Fibroblast of villous mesenchyme (primary cell): ENCODE measurements at regions not wholly inside any gene's neighbourhood (a gene's known extent, or its start where the extent isn't known, plus 50 kb on each side); places are given as distances from the start of the nearest gene placed in this dataset.

ENCODE experiments used
- DNase-seq: peaks from one replicate; pipeline ENCODE4 v3.0.0-alpha.2; 2010; ENCODE audit warnings: low read depth
- H3K4me3 ChIP-seq: 2 replicates; pipeline ENCODE4 v1.5.1; 2011; ENCODE audit warnings: low read depth, mild to moderate bottlenecking, low read length
- TF ChIP-seq, protein P1 (sequence below): IDR thresholded peaks from 2 replicates; pipeline ENCODE4 v1.5.1; 2012; ENCODE audit warnings: low read depth, mild to moderate bottlenecking, low read length; ENCODE audit not compliant: insufficient read depth

DNA sequence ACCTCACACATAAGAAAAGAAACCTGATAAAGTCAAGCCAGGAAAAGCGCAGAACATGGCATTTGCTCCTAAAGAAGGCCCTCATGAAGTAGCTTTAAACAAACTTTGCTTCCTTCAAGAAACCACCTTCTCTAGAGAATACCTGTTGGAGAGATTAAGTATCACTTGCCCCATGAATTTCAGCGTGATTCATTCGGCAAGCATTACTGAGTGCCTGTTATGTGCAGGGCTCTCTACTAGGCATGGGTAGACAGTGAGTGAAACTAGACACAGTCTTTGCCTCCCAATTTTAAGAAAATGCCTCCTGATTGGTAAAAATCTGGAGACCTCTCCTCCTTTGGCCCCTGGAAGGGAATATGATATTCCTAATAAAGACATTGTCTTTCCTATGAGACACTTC is 475.8 kb upstream of the NBEA start:
- DNase-seq, result no peak
- TF ChIP-seq, protein P1, sequence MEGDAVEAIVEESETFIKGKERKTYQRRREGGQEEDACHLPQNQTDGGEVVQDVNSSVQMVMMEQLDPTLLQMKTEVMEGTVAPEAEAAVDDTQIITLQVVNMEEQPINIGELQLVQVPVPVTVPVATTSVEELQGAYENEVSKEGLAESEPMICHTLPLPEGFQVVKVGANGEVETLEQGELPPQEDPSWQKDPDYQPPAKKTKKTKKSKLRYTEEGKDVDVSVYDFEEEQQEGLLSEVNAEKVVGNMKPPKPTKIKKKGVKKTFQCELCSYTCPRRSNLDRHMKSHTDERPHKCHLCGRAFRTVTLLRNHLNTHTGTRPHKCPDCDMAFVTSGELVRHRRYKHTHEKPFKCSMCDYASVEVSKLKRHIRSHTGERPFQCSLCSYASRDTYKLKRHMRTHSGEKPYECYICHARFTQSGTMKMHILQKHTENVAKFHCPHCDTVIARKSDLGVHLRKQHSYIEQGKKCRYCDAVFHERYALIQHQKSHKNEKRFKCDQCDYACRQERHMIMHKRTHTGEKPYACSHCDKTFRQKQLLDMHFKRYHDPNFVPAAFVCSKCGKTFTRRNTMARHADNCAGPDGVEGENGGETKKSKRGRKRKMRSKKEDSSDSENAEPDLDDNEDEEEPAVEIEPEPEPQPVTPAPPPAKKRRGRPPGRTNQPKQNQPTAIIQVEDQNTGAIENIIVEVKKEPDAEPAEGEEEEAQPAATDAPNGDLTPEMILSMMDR, result no peak
- H3K4me3 ChIP-seq, result no peak overlapping the region

DNA sequence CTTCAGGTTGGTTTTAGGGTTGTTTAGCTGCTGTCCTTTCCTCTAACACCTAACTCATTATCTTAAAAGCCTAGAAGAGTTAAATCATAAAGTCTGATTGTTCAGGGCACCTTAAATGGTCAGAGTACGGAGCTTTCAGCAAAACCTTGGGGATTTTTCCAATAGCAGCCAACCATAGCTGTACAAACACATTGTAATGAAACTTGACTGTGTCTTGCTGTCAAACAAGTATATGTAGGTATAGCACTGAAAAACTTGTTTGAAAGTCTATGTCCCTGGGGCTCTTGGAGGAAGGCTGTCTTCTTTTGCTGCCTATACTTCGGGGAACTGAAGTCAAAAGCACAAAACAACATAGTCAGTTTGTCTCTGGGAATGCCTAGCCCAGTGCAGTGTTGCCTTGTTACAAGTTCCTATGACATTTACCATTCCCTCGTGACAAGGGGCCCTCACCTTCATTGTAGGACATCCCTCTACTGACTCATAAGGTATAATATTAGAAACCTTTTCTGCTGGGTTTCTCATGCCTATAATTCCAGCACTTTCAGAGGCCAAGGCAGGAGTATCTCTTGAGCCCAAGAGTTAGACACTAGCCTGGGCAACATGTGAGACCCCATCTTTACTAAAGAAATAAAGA is 474.5 kb upstream of the NBEA start:
- DNase-seq, result no peak
- no peak overlapping the region for H3K4me3 ChIP-seq
- TF ChIP-seq, protein P1, result no peak

DNA sequence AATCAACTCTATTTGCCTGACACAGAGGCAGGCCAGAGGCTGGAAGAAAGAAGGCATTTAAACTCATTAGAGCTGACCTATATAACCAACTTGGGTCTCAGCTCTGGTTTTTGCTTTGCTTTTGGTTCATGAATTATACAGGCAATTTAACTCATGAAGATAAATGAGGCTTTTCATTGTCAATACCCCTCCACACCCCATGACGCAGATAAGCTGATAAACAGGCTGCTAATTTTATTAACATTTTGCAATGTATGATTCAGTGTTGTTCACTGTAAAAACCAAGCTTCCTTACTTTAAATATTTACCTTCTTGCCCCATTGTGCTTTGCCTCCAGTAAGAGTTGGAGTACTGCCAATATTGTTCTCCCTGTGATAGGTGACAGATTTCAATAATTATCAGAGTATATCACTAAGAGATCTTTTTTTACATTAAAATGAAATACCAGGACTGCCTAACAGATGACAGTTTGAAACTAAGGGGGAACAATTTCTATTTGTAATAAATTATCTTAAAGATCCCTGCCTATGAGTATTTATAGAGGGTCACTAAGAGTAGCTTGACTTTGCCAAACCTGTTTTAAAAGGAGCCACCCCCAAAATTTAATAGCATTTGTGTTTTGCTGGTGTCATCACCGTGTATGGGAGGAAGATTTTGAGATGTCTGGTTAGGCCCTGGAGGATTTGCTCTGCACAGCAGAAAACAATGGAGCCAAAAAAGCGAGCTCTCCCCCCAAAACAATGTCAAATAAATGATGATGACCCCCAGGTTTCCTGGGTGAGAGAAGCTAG is 472.7 kb upstream of the NBEA start:
- TF ChIP-seq, protein P1, result no peak
- DNase-seq, result peak; percentile 68
- H3K4me3 ChIP-seq, result no peak overlapping the region

DNA sequence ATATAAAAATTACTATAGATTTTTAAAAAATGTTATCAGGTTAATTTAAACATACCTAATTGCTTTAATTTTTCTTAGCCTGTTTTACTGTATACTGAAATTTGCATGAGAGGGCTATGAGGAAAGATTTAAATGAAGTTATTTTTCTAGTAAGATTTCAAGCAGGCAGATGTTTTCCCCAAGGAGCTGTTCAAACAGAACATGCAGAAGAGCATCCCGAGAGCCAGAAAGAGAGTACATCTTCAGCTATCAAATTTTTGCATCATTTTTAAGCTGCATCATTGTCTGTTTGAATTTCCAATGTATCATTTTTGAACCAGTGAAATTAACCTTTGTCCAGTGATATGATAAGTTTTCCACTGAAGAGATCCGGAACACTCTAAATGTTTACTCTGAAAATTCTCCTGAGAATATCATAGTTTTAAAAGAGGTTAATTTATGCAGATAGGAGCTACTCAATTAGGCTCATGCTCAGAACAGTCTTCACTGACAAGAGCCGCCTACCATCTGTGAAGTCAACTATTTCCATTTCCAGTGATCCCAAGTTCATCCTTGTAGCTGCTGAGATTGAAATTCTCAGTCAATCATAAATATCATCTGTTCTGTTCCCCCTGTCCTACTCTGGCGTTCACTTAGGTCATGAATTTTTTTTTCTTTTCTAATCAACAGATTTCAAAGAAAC is 467.7 kb upstream of the NBEA start:
- no peak for DNase-seq
- TF ChIP-seq, protein P1, result no peak
- no peak overlapping the region for H3K4me3 ChIP-seq

DNA sequence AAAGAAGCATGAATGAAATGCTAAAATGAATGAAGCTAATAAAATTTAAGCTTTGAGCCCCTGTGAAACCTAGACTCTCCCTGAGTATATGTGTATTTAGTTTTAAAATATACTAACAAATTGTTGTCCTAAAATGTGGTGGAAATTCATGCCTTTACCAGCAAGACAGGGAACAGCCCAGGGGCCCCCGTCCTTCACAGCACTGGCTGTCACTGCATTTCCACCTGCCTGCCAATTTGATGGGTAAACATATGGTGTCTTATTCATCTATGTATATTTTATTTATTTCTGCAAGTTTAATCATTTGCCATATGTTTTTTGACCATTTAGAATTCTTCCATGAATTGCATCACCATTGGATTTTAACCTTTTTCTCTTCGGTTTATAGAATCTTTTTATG is 463.7 kb upstream of the NBEA start:
- no peak overlapping the region for H3K4me3 ChIP-seq
- DNase-seq, result no peak
- TF ChIP-seq, protein P1, result no peak

DNA sequence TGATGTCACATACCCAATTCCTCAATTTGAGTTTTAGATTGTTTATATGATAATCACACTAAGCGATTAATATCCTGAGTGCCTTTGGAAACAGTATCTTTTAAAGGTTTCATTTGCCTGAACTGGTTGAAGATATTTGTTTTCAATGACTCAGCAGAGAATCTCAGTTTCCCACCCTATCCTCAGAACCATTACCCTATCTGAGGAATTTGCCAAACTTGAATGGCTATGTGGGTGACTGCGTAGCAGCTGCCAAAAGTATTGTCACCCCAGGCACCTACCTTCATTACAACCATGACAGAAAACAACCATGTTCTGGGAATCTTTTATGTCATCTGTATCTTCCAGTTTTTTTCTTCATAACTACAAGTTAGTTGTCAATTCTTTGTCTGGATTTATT is 440.1 kb upstream of the NBEA start:
- TF ChIP-seq, protein P1, result no peak
- H3K4me3 ChIP-seq, result no peak overlapping the region
- no peak for DNase-seq
